Ascending aorta (tissue), 2 donors: ENCODE measurements at regions not wholly inside any gene's neighbourhood (a gene's known extent, or its start where the extent isn't known, plus 50 kb on each side); places are given as distances from the start of the nearest gene placed in this dataset.

ENCODE experiments used
- DNase-seq, 2 donors: peaks; one replicate each; pipeline ENCODE4 v3.0.0-alpha.2; 2019; ENCODE audit warnings: low spot score in 2 of 2
- H3K27ac ChIP-seq, 2 donors: fragments of 200-600 bp; sonication (generic); one replicate each; pipeline ENCODE4 v1.5.1; 2016 to 2017; ENCODE audit warnings: mild to moderate bottlenecking in 1 of 2
- H3K27me3 ChIP-seq: fragments of 200-600 bp; sonication (generic); one replicate; pipeline ENCODE4 v1.5.1; 2017
- H3K36me3 ChIP-seq, 2 donors: fragments of 200-600 bp; sonication (generic); one replicate each; pipeline ENCODE4 v1.5.1; 2016
- H3K4me1 ChIP-seq, 2 donors: fragments of 200-600 bp; sonication (generic); one replicate each; pipeline ENCODE4 v1.5.1; 2016 to 2017; ENCODE audit warnings: mild to moderate bottlenecking in 1 of 2
- H3K4me3 ChIP-seq, 2 donors: fragments of 200-600 bp; sonication (generic); one replicate each; pipeline ENCODE4 v1.5.1; 2016 to 2017; ENCODE audit warnings: mild to moderate bottlenecking in 1 of 2
- H3K9me3 ChIP-seq, 2 donors: fragments of 200-600 bp; sonication (generic); one replicate each; pipeline ENCODE4 v1.5.1; 2016
- intact Hi-C: fragments of 100-400 bp; cut with DNase I; formaldehyde crosslinking; loops from one replicate; pipeline ENCODE4 v1.15.1; 2023
- TF ChIP-seq, protein P1 (sequence below), 3 experiments: fragments of 200-600 bp in 2 of 3; fragments of 450-650 bp in 1 of 3; sonication (generic) in 2 of 3; IDR thresholded peaks; one replicate each; pipeline ENCODE4 v1.5.1; 2016 to 2019; ENCODE audit warnings: antibody characterized with exemption in 3 of 3, mild to moderate bottlenecking in 1 of 3, moderate library complexity in 1 of 3

DNA sequence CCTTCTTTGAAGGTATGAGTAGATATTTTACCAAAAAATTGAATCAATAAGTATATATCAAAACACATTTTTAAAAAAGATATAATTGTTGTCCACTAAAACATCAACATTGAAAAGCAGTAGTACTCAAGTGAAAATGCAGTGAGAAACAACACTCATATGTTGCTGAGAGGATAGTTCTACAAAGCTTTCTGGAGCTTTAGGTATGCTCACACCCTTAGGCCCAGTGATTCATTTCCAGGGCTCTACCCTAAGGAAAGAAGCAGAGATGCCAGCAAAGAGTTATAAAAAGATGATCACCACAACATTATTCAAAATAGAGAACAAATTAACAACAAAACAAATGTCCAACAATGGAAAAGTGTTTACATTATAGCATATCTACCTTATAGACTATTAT, 197.3 kb upstream of the CCDC150 start:
- Histone ChIP-seq H3K27ac (no peak overlapping the region), H3K4me1 (no peaks in the 10 kb centered on the region), H3K27me3 (no peaks in the 10 kb centered on the region), H3K9me3 (no peaks in the 10 kb centered on the region), H3K36me3 (no peaks in the 10 kb centered on the region), H3K4me3 (no peak overlapping the region)
- DNase-seq = no peak
- intact Hi-C loops = no loop called here
- TF ChIP-seq, protein P1, sequence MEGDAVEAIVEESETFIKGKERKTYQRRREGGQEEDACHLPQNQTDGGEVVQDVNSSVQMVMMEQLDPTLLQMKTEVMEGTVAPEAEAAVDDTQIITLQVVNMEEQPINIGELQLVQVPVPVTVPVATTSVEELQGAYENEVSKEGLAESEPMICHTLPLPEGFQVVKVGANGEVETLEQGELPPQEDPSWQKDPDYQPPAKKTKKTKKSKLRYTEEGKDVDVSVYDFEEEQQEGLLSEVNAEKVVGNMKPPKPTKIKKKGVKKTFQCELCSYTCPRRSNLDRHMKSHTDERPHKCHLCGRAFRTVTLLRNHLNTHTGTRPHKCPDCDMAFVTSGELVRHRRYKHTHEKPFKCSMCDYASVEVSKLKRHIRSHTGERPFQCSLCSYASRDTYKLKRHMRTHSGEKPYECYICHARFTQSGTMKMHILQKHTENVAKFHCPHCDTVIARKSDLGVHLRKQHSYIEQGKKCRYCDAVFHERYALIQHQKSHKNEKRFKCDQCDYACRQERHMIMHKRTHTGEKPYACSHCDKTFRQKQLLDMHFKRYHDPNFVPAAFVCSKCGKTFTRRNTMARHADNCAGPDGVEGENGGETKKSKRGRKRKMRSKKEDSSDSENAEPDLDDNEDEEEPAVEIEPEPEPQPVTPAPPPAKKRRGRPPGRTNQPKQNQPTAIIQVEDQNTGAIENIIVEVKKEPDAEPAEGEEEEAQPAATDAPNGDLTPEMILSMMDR (IDR thresholded peaks at IDR 0.05) = no peak

DNA sequence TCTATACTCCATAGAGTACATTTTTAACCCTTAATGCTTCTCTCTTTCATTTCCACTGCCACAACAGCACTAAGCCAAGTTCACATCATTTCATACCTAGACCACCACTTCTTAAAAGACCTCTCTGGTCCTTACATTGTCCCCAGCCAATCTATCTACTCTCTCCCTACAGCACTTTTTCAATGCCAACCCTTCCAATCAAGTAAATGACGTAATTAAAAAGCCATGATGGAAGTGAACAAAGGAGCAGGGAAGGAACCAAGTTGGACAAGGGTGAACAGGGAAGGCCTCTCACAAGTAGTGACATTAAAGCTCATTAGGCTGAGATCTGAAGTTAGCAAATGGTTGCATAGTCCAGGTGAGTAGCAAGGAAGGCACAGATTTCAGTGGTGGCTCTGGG, 195.1 kb upstream of the CCDC150 start:
- Histone ChIP-seq H3K4me3 (no peak overlapping the region), H3K9me3 (no peaks in the 10 kb centered on the region), H3K27ac (no peak overlapping the region), H3K27me3 (no peaks in the 10 kb centered on the region), H3K36me3 (no peaks in the 10 kb centered on the region), H3K4me1 (no peaks in the 10 kb centered on the region)
- intact Hi-C loops = no loop called here
- no peak for DNase-seq
- TF ChIP-seq, protein P1 (IDR thresholded peaks at IDR 0.05) = no peak

DNA sequence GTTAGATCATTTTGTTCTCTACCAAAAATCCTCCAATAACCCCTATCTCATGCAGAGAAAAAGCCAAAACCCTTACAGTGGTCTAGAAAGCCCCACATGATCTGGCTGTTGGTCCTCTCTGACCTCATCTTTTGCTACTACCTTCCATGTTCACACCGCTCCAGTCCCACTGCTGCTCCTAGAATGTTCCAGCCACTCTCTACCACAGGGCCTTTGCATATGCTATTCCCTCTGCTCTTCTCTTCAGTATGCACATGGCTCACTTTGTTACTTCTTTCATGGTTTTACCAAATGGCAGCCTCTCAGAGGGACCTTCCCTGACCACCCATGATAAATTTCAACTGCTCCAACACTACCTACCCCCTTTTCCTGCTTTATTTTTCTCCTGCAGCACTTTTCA, 193.5 kb upstream of the CCDC150 start:
- no peaks in the 10 kb centered on the region for H3K36me3 ChIP-seq
- no peak overlapping the region for H3K27ac ChIP-seq
- no peak overlapping the region for H3K4me3 ChIP-seq
- no peak for DNase-seq
- no peaks in the 10 kb centered on the region for H3K27me3 ChIP-seq
- TF ChIP-seq, protein P1 (IDR thresholded peaks at IDR 0.05) = no peak
- H3K4me1 ChIP-seq = no peaks in the 10 kb centered on the region
- no peaks in the 10 kb centered on the region for H3K9me3 ChIP-seq
- intact Hi-C loops = no loop called here

DNA sequence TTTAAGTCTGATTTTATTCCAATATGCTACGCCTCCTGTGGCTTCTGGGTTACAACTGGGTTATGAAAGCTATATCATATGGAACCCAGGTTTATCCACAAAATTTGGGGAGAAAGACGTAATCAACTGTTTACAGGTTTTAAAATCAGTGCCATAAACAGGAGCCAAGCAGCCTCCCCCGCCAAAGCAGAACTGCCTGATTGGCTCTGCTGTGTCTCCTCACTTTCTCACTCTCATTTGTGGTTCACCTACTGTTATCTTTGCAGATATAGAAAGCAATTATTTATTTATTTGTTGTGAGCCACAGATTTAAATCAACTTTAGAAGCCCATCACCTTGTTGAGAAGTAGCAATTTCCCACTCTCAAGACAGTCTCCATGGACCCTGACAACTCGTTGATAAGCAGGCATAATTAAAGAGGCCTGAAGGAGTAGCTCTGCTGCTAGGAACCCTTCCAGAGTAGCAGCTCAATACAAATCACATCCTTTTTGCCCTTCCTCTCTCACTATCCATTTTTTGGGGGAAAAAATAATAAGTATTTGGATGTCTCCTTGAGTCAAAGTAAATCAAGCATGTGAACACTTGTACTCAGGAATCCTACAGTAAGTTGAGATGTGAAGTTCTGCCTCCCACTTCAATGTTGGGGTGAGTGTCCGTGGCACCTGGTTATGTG, 191.0 kb upstream of the CCDC150 start:
- TF ChIP-seq, protein P1 (IDR thresholded peaks at IDR 0.05) = no peak
- no peaks in the 10 kb centered on the region for H3K4me1 ChIP-seq
- intact Hi-C loops = no loop called here
- H3K9me3 ChIP-seq = no peaks in the 10 kb centered on the region
- H3K27ac ChIP-seq = no peak overlapping the region
- DNase-seq = no peak
- no peaks in the 10 kb centered on the region for H3K36me3 ChIP-seq
- no peak overlapping the region for H3K4me3 ChIP-seq
- H3K27me3 ChIP-seq = no peaks in the 10 kb centered on the region

DNA sequence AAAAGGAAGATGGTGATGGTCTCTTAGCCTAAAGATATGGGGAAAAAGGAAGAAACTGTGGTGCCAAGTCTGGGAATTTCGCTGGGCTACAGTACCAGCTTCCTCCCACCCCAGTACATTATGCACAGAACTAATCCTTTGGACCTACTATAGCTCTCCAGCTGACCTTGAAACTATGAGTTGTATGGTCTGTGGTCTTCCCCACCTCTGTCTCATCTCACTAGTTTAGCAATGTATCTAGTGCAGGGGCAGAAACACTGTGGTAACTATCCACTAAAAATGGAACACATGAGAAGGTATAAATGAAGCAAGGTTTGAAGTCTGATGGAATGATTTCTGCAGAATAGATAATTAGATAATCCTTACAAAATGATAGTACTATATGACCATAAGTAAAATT, 190.4 kb upstream of the CCDC150 start:
- no peak overlapping the region for H3K4me3 ChIP-seq
- H3K27me3 ChIP-seq = no peaks in the 10 kb centered on the region
- H3K36me3 ChIP-seq = no peaks in the 10 kb centered on the region
- no peak overlapping the region for H3K27ac ChIP-seq
- no peaks in the 10 kb centered on the region for H3K9me3 ChIP-seq
- no peaks in the 10 kb centered on the region for H3K4me1 ChIP-seq
- DNase-seq = no peak
- TF ChIP-seq, protein P1 (IDR thresholded peaks at IDR 0.05) = no peak
- intact Hi-C loops = no loop called here

DNA sequence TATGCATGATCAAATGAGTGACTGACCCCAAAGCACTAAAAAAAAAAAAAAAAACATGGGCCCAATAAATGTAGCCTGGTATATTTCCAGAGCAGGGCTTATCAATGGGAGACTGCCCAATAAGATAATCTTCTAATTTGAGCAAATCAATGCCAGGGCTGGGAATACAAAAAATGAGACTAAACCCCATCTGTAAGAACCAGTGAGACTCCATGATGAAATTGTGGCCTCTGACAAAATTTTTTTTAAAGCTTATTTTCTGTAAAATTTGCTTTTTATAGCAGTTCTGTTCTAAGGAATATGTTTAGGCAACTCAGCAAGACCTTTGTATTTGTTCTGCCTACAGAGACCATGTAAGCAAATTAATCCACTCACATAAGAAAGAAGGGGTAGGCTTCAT, 186.8 kb upstream of the CCDC150 start:
- intact Hi-C loops = loop anchor here (5.0 to 10.0 kb wide), 2 partner anchors 155 to 378 kb away; no protein-coding TSS in a partner anchor
- no peak overlapping the region for H3K4me3 ChIP-seq
- TF ChIP-seq, protein P1 (IDR thresholded peaks at IDR 0.05) = no peak
- no peaks in the 10 kb centered on the region for H3K36me3 ChIP-seq
- no peaks in the 10 kb centered on the region for H3K27me3 ChIP-seq
- no peak for DNase-seq
- no peaks in the 10 kb centered on the region for H3K9me3 ChIP-seq
- no peaks in the 10 kb centered on the region for H3K4me1 ChIP-seq
- H3K27ac ChIP-seq = no peak overlapping the region
